Heart right ventricle (tissue), 16 donors: ENCODE measurements at regions not wholly inside any gene's neighbourhood (a gene's known extent, or its start where the extent isn't known, plus 50 kb on each side); places are given as distances from the start of the nearest gene placed in this dataset.

Experiments used
- ATAC-seq, 8 donors: fragments of 200-7000 bp; cut with Tn5 transposase; one replicate each; pipeline ENCODE4 v1.9.1; 2020; ENCODE audit warnings: mild to moderate bottlenecking in 8 of 8, moderate library complexity in 8 of 8, moderate number of reproducible peaks in 1 of 8
- DNase-seq, 2 donors: peaks; one replicate each; pipeline ENCODE4 v3.0.0-alpha.2; 2020
- H3K27ac ChIP-seq, 10 donors: fragments of 200-600 bp; sonication (generic) in 2 of 10; one replicate each; pipeline versions ENCODE4 v1.5.0 to v1.8.0; 2020 to 2022; ENCODE audit warnings: mild to moderate bottlenecking in 3 of 10
- H3K27me3 ChIP-seq, 7 donors: fragments of 200-600 bp; one replicate each; pipeline ENCODE4 v1.8.0; 2021 to 2022; ENCODE audit warnings: mild to moderate bottlenecking in 2 of 7
- H3K36me3 ChIP-seq, 9 donors: fragments of 200-600 bp; sonication (generic) in 1 of 9; one replicate each; pipeline versions ENCODE4 v1.5.0 to v1.8.0; 2020 to 2022; ENCODE audit warnings: mild to moderate bottlenecking in 2 of 9
- H3K4me1 ChIP-seq, 9 donors: fragments of 200-600 bp; sonication (generic) in 1 of 9; one replicate each; pipeline versions ENCODE4 v1.5.0 to v1.8.0; 2020 to 2022; ENCODE audit warnings: mild to moderate bottlenecking in 4 of 9
- H3K4me3 ChIP-seq, 10 donors: fragments of 200-600 bp; sonication (generic) in 2 of 10; one replicate each; pipeline versions ENCODE4 v1.5.0 to v1.8.0; 2020 to 2022; ENCODE audit warnings: mild to moderate bottlenecking in 7 of 10, moderate library complexity in 2 of 10
- H3K9me3 ChIP-seq, 11 donors: fragments of 200-600 bp in 10 of 11; sonication (generic) in 2 of 11; one replicate each; pipeline versions ENCODE4 v1.5.0 to v1.8.0; 2013 to 2022; ENCODE audit warnings: mild to moderate bottlenecking in 2 of 11, control low read depth in 1 of 11, moderate library complexity in 1 of 11
- CTCF ChIP-seq, 9 donors: fragments of 200-600 bp; sonication (generic) in 2 of 9; IDR thresholded peaks; one replicate each; pipeline versions ENCODE4 v1.5.0 to v1.8.0; 2021 to 2022; ENCODE audit warnings: antibody characterized with exemption in 9 of 9, mild to moderate bottlenecking in 5 of 9, moderate library complexity in 1 of 9
- WGBS, 2 donors: extraction: QIAGEN DNeasy Blood & Tissue Kit; methylation state at CpG; one replicate each; pipeline ENCODE4 v1.1.7; 2013; ENCODE audit warnings: inconsistent platforms in 1 of 2; 5-methylcytosine and 5-hydroxymethylcytosine counted together
- intact Hi-C, 10 donors: fragments of 100-400 bp; cut with DNase I; formaldehyde crosslinking; loops; one replicate each; pipeline versions ENCODE4 v1.11.1 to v1.14.2; 2022
- donor health status: Arrhythmogenic right ventricular cardiomyopathy.
- donor health status: ischemic (EF 13 %, LVEDD 7.1; RV severe dilation, severe dysfunction).
- donor health status: healthy with polysubstance abuse.
- donor health status: DM: no; HTN: yes; CAD: no.
- donor health status: DM: no; HTN: no; CAD: no.
- donor health status: ischemic (EF 25% LVEDD 6.9; RV normal size, moderate dysfunction).
- donor health status: ischemic (EF 25% LVEDD 5.7; RV mildly dilated, moderate dysfunction).
- donor health status: healthy.
- donor health status: DM: yes; HTN: yes; CAD: no.
- donor health status: Ischemic cardiomyopathy.
- donor health status: ischemic (EF 35%, LVEDD 5.7; RV mildly dilated, moderate dysfunction).
- donor health status: nonischemic (EF 11% LVEDD 7.7; RV severe dilation, severe dysfunction).
- donor health status: DM: yes; HTN: yes; CAD: no.
- donor health status: PGD.
- donor health status: ischemic (EF 29% LVEDD 5.4; RV normal size, mild dysfunction).
- donor health status: nonischemic (EF 23%, LVEDD 6.1; RV moderate dilation, normal function).

GRCh38 chr12:91349476-91349875, 166.9 kb upstream of the DCN start:
- intact Hi-C loops, result loop anchor here in 1 of 10 donors (10.0 kb wide), 1 partner anchor 365 kb away; no protein-coding TSS in a partner anchor
- Histone ChIP-seq H3K4me1 (no peaks in the 10 kb centered on the region), H3K9me3 (peaks cover 0 to 4% (median 0%) of the 10 kb centered on the region in 11 donors), H3K4me3 (no peak overlapping the region), H3K27ac (no peak overlapping the region), H3K36me3 (no peaks in the 10 kb centered on the region), H3K27me3 (no peaks in the 10 kb centered on the region)
- DNase-seq (no peak), ATAC-seq (no peak)
- 33 to 49% methylated on average over 2 of the region's 2 CpGs for WGBS, 2 donors
- TF ChIP-seq CTCF (IDR thresholded peaks at IDR 0.05), result no peak

- ATAC-seq (no peak), DNase-seq (no peak)
- H3K9me3 ChIP-seq, result peaks cover 0 to 4% (median 0%) of the 10 kb centered on the region in 11 donors
- 76 to 93% methylated on average over 3 of the region's 3 CpGs for WGBS, 2 donors
- TF ChIP-seq CTCF (IDR thresholded peaks at IDR 0.05), result no peak
- H3K4me3 ChIP-seq, result no peak overlapping the region
- H3K27me3 ChIP-seq, result no peaks in the 10 kb centered on the region
- intact Hi-C loops, result loop anchor here in 1 of 10 donors (10.0 kb wide), 1 partner anchor 363 kb away; no protein-coding TSS in a partner anchor
- H3K27ac ChIP-seq, result no peak overlapping the region
- no peaks in the 10 kb centered on the region for H3K36me3 ChIP-seq
- no peaks in the 10 kb centered on the region for H3K4me1 ChIP-seq
These were observed 165.0 kb upstream of the DCN start for GRCh38 chr12:91347481-91348214.

- no peak for DNase-seq
- Histone ChIP-seq H3K9me3 (peaks cover 0 to 3% (median 0%) of the 10 kb centered on the region in 11 donors), H3K4me1 (no peaks in the 10 kb centered on the region), H3K27ac (no peak overlapping the region), H3K27me3 (no peaks in the 10 kb centered on the region), H3K4me3 (no peak overlapping the region), H3K36me3 (no peaks in the 10 kb centered on the region)
- 96 to 98% methylated on average over 1 of the region's 1 CpG for WGBS, 2 donors
- TF ChIP-seq CTCF (IDR thresholded peaks at IDR 0.05), result no peak
- intact Hi-C loops, result loop anchor here in 1 of 10 donors (10.0 kb wide), 1 partner anchor 362 kb away; no protein-coding TSS in a partner anchor
- ATAC-seq, result no peak
These were observed 164.2 kb upstream of the DCN start for GRCh38 chr12:91346827-91347226.

- Histone ChIP-seq H3K4me3 (no peak overlapping the region), H3K27me3 (no peaks in the 10 kb centered on the region), H3K4me1 (no peaks in the 10 kb centered on the region), H3K9me3 (no peaks in the 10 kb centered on the region), H3K27ac (no peak overlapping the region), H3K36me3 (no peaks in the 10 kb centered on the region)
- DNase-seq (no peak), ATAC-seq (no peak)
- intact Hi-C loops, result loop anchor here in 1 of 10 donors (10.0 kb wide), 1 partner anchor 360 kb away; no protein-coding TSS in a partner anchor
- WGBS, 2 donors, result 88 to 89% methylated on average over 2 of the region's 2 CpGs
- no peak for TF ChIP-seq CTCF (IDR thresholded peaks at IDR 0.05)
These were observed 161.8 kb upstream of the DCN start for GRCh38 chr12:91344408-91344807.
